Subcutaneous abdominal adipose tissue (tissue), 5 donors: ENCODE measurements at regions not wholly inside any gene's neighbourhood (a gene's known extent, or its start where the extent isn't known, plus 50 kb on each side); places are given as distances from the start of the nearest gene placed in this dataset.
"Not testable (repeated sequence)": the region's sequence is repeated elsewhere in the genome, so short reads cannot be mapped to it uniquely, and the experiment has no call there.

Source experiments
- H3K27ac ChIP-seq: one replicate; pipeline ENCODE4 v1.7.0; 2013; ENCODE audit warnings: low read depth, mild to moderate bottlenecking, inconsistent platforms, low read length, moderate library complexity
- H3K27me3 ChIP-seq, 5 donors: one replicate each; pipeline ENCODE4 v1.7.0; 2013; ENCODE audit warnings: low read length in 5 of 5, inconsistent platforms in 1 of 5; ENCODE audit not compliant: control insufficient read depth in 5 of 5, insufficient read depth in 4 of 5
- H3K36me3 ChIP-seq, 5 donors: one replicate each; pipeline ENCODE4 v1.7.0; 2013; ENCODE audit warnings: low read length in 5 of 5; ENCODE audit not compliant: control insufficient read depth in 5 of 5, insufficient read depth in 5 of 5
- H3K4me1 ChIP-seq, 5 donors: one replicate each; pipeline ENCODE4 v1.7.0; 2013; ENCODE audit warnings: low read length in 5 of 5, mild to moderate bottlenecking in 3 of 5, moderate library complexity in 1 of 5; ENCODE audit not compliant: control insufficient read depth in 5 of 5, insufficient read depth in 5 of 5
- H3K4me3 ChIP-seq, 5 donors: one replicate each; pipeline ENCODE4 v1.7.0; 2013; ENCODE audit warnings: low read length in 5 of 5, low read depth in 1 of 5
- H3K9ac ChIP-seq, 5 donors: one replicate each; pipeline ENCODE4 v1.7.0; 2013; ENCODE audit warnings: low read length in 5 of 5, mild to moderate bottlenecking in 4 of 5, moderate library complexity in 3 of 5
- H3K9me3 ChIP-seq, 5 donors: one replicate each; pipeline ENCODE4 v1.7.0; 2013; ENCODE audit warnings: low read length in 5 of 5; ENCODE audit not compliant: control insufficient read depth in 5 of 5
- donor health status: healthy.
- donor health status: healthy.
- donor health status: healthy.
- donor health status: healthy.
- donor health status: healthy.

GRCh38 chr5:60533789-60534188, 166.2 kb downstream of the DEPDC1B start:
- Histone ChIP-seq H3K4me3 (no peak overlapping the region), H3K9ac (no peak overlapping the region), H3K36me3 (no peaks in the 10 kb centered on the region), H3K9me3 (no peaks in the 10 kb centered on the region), H3K4me1 (peaks cover 0 to 7% (median 0%) of the 10 kb centered on the region in 5 donors), H3K27ac (no peak overlapping the region), H3K27me3 (no peaks in the 10 kb centered on the region)

GRCh38 chr5:60532796-60533195, 167.2 kb downstream of the DEPDC1B start:
- not testable (repeated sequence) for H3K27ac ChIP-seq, H3K4me3 ChIP-seq, H3K36me3 ChIP-seq, H3K9ac ChIP-seq, H3K4me1 ChIP-seq, H3K27me3 ChIP-seq, H3K9me3 ChIP-seq

GRCh38 chr5:60530144-60530848, 169.7 kb downstream of the DEPDC1B start:
- not testable (repeated sequence) for H3K27me3 ChIP-seq, H3K27ac ChIP-seq, H3K9me3 ChIP-seq, H3K9ac ChIP-seq, H3K36me3 ChIP-seq, H3K4me1 ChIP-seq, H3K4me3 ChIP-seq

GRCh38 chr5:60529001-60529400, 171.0 kb downstream of the DEPDC1B start:
- H3K4me3 ChIP-seq = no peak overlapping the region
- no peak overlapping the region for H3K27ac ChIP-seq
- no peaks in the 10 kb centered on the region for H3K9me3 ChIP-seq
- peaks cover 0 to 8% (median 0%) of the 10 kb centered on the region in 5 donors for H3K4me1 ChIP-seq
- no peak overlapping the region for H3K9ac ChIP-seq
- H3K27me3 ChIP-seq = no peaks in the 10 kb centered on the region
- H3K36me3 ChIP-seq = no peaks in the 10 kb centered on the region

- Histone ChIP-seq H3K9me3 (no peaks in the 10 kb centered on the region), H3K9ac (no peak overlapping the region), H3K27ac (no peak overlapping the region), H3K4me3 (no peak overlapping the region), H3K27me3 (no peaks in the 10 kb centered on the region), H3K36me3 (no peaks in the 10 kb centered on the region), H3K4me1 (peaks cover 0 to 21% (median 0%) of the 10 kb centered on the region in 5 donors)
Measured at GRCh38 chr5:60527072-60527471, 172.9 kb downstream of the DEPDC1B start.

- Histone ChIP-seq H3K4me3 (no peak overlapping the region), H3K9me3 (no peaks in the 10 kb centered on the region), H3K27ac (no peak overlapping the region), H3K36me3 (no peaks in the 10 kb centered on the region), H3K9ac (no peak overlapping the region), H3K4me1 (peaks cover 0 to 26% (median 0%) of the 10 kb centered on the region in 5 donors), H3K27me3 (no peaks in the 10 kb centered on the region)
Measured at GRCh38 chr5:60526336-60526875, 173.6 kb downstream of the DEPDC1B start.

GRCh38 chr5:60522292-60522905, 177.6 kb downstream of the DEPDC1B start:
- Histone ChIP-seq H3K4me3 (no peak overlapping the region), H3K27me3 (peaks cover 0 to 2% (median 0%) of the 10 kb centered on the region in 5 donors), H3K27ac (no peak overlapping the region), H3K36me3 (no peaks in the 10 kb centered on the region), H3K9me3 (no peaks in the 10 kb centered on the region), H3K9ac (no peak overlapping the region), H3K4me1 (peaks cover 0 to 26% (median 5%) of the 10 kb centered on the region in 5 donors)

- no peak overlapping the region for H3K9ac ChIP-seq
- H3K9me3 ChIP-seq = no peaks in the 10 kb centered on the region
- peaks cover 0 to 3% (median 0%) of the 10 kb centered on the region in 5 donors for H3K27me3 ChIP-seq
- peaks cover 0 to 26% (median 5%) of the 10 kb centered on the region in 5 donors for H3K4me1 ChIP-seq
- peak overlapping the region in 1 of 5 donors; percentile 1 for H3K4me3 ChIP-seq
- H3K36me3 ChIP-seq = no peaks in the 10 kb centered on the region
- no peak overlapping the region for H3K27ac ChIP-seq
Measured at GRCh38 chr5:60521376-60522291, 178.3 kb downstream of the DEPDC1B start.

- Histone ChIP-seq H3K27ac (no peak overlapping the region), H3K9ac (no peak overlapping the region)
Measured at GRCh38 chr5:60520451-60521227, 179.3 kb downstream of the DEPDC1B start.

More at GRCh38 chr5:60520451-60521227, 179.3 kb downstream of the DEPDC1B start:
- H3K4me1 ChIP-seq = peaks cover 0 to 26% (median 5%) of the 10 kb centered on the region in 5 donors
- no peaks in the 10 kb centered on the region for H3K36me3 ChIP-seq
- no peak overlapping the region for H3K4me3 ChIP-seq
- no peaks in the 10 kb centered on the region for H3K9me3 ChIP-seq
- peaks cover 0 to 3% (median 0%) of the 10 kb centered on the region in 5 donors for H3K27me3 ChIP-seq
